ENCODE measurements at regions not wholly inside any gene's neighbourhood (a gene's known extent, or its start where the extent isn't known, plus 50 kb on each side); places are given as distances from the start of the nearest gene placed in this dataset.

DNA sequence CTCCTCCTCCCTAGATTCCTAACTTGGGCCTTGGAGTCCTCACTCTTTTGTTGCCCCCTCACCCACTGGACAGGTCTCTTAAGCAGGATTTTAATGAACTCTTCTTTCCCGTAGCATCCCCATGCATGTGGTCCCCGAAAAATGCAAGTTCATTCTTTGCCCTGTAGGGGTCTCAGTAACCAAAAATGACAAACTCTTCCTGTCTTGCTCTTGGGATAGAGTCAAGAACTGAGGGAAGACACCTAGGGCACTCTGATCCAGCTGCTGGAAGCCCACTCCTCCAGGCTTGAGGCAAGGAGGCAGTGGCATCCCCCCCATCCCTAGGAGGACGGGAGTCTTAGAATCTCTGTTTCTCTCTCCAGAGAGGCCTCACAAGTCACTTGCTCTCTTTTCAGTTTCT lies 987.0 kb downstream of the DIAPH3 start:
- TF ChIP-seq, protein P1, sequence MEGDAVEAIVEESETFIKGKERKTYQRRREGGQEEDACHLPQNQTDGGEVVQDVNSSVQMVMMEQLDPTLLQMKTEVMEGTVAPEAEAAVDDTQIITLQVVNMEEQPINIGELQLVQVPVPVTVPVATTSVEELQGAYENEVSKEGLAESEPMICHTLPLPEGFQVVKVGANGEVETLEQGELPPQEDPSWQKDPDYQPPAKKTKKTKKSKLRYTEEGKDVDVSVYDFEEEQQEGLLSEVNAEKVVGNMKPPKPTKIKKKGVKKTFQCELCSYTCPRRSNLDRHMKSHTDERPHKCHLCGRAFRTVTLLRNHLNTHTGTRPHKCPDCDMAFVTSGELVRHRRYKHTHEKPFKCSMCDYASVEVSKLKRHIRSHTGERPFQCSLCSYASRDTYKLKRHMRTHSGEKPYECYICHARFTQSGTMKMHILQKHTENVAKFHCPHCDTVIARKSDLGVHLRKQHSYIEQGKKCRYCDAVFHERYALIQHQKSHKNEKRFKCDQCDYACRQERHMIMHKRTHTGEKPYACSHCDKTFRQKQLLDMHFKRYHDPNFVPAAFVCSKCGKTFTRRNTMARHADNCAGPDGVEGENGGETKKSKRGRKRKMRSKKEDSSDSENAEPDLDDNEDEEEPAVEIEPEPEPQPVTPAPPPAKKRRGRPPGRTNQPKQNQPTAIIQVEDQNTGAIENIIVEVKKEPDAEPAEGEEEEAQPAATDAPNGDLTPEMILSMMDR (IDR thresholded peaks at IDR 0.05): no peak
- TF ChIP-seq POLR2A (IDR thresholded peaks at IDR 0.05): no peak
- Histone ChIP-seq H3K36me3 (no peaks in the 10 kb centered on the region), H3K4me1 (no peaks in the 10 kb centered on the region), H3K27me3 (no peaks in the 10 kb centered on the region), H3K27ac (no peak overlapping the region), H3K9me3 (no peaks in the 10 kb centered on the region), H3K4me3 (no peak overlapping the region)
- DNase-seq: no peak

DNA sequence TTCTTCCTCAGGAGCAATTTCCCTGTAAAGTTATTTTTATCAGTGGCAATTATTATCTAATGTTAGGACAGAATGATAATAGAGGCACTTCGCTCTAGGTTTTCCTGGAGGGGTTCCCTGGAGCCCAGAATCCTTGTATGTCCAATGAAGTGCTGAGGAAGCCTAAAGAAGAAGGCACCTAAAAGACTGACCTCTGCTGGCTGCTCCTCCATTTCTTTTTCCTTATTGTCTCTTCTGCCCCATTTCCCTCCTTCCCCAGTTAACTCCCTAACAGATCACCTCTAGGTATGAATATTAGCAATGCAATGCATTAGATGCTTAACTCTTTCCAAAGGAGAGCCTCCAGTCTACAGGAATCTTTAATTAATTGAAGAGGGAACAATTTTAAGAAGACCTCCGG lies 985.4 kb downstream of the DIAPH3 start:
- TF ChIP-seq, protein P1 (IDR thresholded peaks at IDR 0.05): no peak
- no peak for TF ChIP-seq POLR2A (IDR thresholded peaks at IDR 0.05)
- DNase-seq: no peak
- no peak overlapping the region for H3K4me3 ChIP-seq
- H3K27me3 ChIP-seq: no peaks in the 10 kb centered on the region
- no peaks in the 10 kb centered on the region for H3K9me3 ChIP-seq
- no peaks in the 10 kb centered on the region for H3K4me1 ChIP-seq
- no peak overlapping the region for H3K27ac ChIP-seq
- no peaks in the 10 kb centered on the region for H3K36me3 ChIP-seq

DNA sequence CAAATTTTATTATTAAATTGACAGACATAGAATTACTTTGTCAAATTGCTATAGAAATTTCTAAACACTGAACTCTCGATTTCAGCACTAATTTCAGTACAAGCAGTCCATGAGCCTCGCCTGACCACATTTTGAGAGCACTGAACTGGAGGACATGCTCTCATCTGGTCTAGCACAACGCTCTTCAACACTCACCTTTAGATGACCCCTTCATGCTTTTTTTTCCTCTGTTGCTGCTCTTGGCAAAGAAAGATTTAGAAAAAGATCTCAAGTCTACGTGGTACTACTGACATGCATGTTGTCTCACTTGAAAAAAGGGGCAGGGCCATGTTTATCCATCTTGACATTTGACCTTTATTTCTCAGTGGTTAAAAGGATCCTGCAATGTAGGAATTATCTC lies 981.5 kb downstream of the DIAPH3 start:
- H3K4me1 ChIP-seq: no peaks in the 10 kb centered on the region
- H3K27me3 ChIP-seq: no peaks in the 10 kb centered on the region
- TF ChIP-seq, protein P1 (IDR thresholded peaks at IDR 0.05): no peak
- no peak for TF ChIP-seq POLR2A (IDR thresholded peaks at IDR 0.05)
- H3K36me3 ChIP-seq: no peaks in the 10 kb centered on the region
- no peak overlapping the region for H3K4me3 ChIP-seq
- no peaks in the 10 kb centered on the region for H3K9me3 ChIP-seq
- H3K27ac ChIP-seq: no peak overlapping the region
- DNase-seq: no peak

DNA sequence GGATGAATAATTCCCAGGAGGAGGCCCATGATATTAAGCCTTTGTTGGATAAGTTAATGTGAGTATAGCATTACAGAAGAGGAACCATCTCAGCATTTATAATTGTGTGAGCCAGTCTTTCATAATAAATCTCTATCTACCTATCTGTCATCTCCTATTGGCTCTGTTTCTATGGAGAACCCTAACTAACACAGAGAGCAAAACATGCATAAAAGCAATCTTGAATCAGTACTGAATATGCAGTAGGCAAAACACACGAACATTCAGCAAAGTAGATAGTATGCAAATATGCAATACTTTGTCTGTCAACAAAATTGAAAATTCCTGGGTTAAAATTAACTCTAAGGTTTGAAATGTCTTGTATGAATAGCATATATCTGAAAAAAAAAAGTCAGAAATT lies 966.3 kb downstream of the DIAPH3 start:
- H3K27ac ChIP-seq: no peak overlapping the region
- no peaks in the 10 kb centered on the region for H3K36me3 ChIP-seq
- no peak for DNase-seq
- H3K4me1 ChIP-seq: no peaks in the 10 kb centered on the region
- no peaks in the 10 kb centered on the region for H3K9me3 ChIP-seq
- TF ChIP-seq POLR2A (IDR thresholded peaks at IDR 0.05): no peak
- TF ChIP-seq, protein P1 (IDR thresholded peaks at IDR 0.05): no peak
- no peaks in the 10 kb centered on the region for H3K27me3 ChIP-seq
- H3K4me3 ChIP-seq: no peak overlapping the region

DNA sequence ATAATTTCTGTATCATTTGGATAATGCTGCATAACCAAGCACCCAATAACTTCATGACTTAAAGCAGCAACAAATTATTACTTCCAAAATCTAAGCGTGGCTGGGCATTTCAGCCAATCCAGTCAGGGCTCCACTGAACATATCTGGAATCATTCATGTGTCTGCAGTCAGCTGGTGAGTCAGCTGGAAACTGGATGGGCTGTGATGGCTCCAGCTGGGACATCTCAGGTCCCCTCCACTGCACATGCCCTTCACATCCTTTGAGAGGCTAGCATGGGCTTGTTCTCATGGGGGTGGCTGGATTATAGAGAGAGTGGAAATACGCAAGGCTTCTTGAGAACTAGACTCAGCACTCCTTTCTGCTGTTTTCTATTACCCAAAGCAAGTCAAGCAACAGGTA lies 961.9 kb downstream of the DIAPH3 start:
- no peaks in the 10 kb centered on the region for H3K4me1 ChIP-seq
- H3K4me3 ChIP-seq: no peak overlapping the region
- DNase-seq: no peak
- H3K9me3 ChIP-seq: no peaks in the 10 kb centered on the region
- no peak for TF ChIP-seq POLR2A (IDR thresholded peaks at IDR 0.05)
- TF ChIP-seq, protein P1 (IDR thresholded peaks at IDR 0.05): no peak
- H3K27me3 ChIP-seq: no peaks in the 10 kb centered on the region
- H3K27ac ChIP-seq: no peak overlapping the region
- no peaks in the 10 kb centered on the region for H3K36me3 ChIP-seq

DNA sequence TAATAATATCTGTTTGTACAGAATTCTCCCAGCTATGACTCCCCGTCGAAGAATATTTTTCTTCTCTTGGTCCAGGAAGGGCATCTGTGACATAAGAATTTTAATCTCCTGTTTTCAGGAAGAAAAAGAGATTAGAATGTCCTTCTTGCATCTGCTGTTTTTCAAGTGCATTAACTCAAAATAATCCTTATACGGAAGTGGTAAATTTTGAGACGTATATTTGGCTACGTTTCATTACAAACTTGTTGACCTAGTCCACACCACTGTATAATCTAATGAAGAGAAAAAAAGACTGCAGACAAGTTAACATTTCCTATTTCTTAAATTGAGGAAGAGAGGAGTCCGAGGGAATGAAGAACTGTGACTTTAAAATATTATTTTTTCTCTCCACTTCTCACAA lies 959.9 kb downstream of the DIAPH3 start:
- Histone ChIP-seq H3K36me3 (no peaks in the 10 kb centered on the region), H3K4me3 (no peak overlapping the region), H3K9me3 (no peaks in the 10 kb centered on the region), H3K4me1 (no peaks in the 10 kb centered on the region), H3K27ac (no peak overlapping the region), H3K27me3 (no peaks in the 10 kb centered on the region)
- DNase-seq: no peak
- TF ChIP-seq, protein P1 (IDR thresholded peaks at IDR 0.05): no peak
- TF ChIP-seq POLR2A (IDR thresholded peaks at IDR 0.05): no peak

All from Peyer's patch (tissue), 4 donors.